Omental fat pad (tissue), 3 donors: ENCODE measurements at regions not wholly inside any gene's neighbourhood (a gene's known extent, or its start where the extent isn't known, plus 50 kb on each side); places are given as distances from the start of the nearest gene placed in this dataset.

ENCODE experiments used
- ATAC-seq: fragments of 150-250 bp; one replicate; pipeline ENCODE4 v1.9.1; 2016; ENCODE audit warnings: mild to moderate bottlenecking, moderate library complexity; ENCODE audit not compliant: low FRiP score
- DNase-seq: peaks from one replicate; pipeline ENCODE4 v3.0.0-alpha.2; 2019; ENCODE audit warnings: low spot score
- TF ChIP-seq, protein P1 (sequence below), 3 donors: fragments of 450-650 bp; IDR thresholded peaks; one replicate each; pipeline ENCODE4 v1.5.1; 2016 to 2017; ENCODE audit warnings: antibody characterized with exemption in 3 of 3, mild to moderate bottlenecking in 3 of 3, moderate library complexity in 2 of 3

DNA sequence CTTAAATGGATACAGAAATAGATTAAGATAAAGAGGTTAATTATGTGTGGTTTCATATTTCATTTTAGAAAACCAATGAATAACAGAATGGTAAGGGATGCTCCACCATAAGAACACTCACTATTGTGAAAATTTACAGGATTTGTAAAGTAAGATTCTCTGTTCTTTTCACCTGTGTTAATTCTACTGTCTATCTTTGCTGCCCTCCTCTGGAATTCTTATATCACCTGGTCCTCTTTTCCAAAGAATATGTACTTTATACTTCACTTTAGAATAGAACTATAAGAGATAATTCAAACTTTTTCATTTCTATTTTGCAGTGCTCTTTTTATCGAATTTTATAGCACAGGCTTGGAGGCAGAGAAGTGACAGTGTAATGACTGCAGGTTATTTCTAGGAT lies 213.4 kb downstream of the LURAP1L start:
- ATAC-seq, result no peak
- TF ChIP-seq, protein P1, sequence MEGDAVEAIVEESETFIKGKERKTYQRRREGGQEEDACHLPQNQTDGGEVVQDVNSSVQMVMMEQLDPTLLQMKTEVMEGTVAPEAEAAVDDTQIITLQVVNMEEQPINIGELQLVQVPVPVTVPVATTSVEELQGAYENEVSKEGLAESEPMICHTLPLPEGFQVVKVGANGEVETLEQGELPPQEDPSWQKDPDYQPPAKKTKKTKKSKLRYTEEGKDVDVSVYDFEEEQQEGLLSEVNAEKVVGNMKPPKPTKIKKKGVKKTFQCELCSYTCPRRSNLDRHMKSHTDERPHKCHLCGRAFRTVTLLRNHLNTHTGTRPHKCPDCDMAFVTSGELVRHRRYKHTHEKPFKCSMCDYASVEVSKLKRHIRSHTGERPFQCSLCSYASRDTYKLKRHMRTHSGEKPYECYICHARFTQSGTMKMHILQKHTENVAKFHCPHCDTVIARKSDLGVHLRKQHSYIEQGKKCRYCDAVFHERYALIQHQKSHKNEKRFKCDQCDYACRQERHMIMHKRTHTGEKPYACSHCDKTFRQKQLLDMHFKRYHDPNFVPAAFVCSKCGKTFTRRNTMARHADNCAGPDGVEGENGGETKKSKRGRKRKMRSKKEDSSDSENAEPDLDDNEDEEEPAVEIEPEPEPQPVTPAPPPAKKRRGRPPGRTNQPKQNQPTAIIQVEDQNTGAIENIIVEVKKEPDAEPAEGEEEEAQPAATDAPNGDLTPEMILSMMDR (IDR thresholded peaks at IDR 0.05), result no peak
- DNase-seq, result no peak

DNA sequence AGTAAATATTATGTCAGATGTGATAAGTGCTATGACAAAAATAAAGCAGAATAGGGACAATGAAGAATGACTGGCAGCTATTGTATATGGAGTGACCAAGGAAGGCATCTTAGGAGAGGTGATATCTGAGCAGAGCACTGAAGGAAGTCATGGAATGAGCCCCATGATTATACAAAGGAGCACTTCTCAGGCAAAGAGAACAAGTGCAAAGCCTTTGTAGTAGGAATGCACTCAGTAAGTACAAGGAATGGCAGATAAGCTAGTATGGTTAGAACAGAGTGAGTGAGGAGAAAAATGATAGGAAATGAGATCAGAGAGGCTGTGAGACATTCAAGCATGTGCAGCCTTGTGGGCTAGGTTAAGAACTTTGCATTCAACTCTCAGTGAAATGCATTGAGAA lies 214.8 kb downstream of the LURAP1L start:
- ATAC-seq, result no peak
- DNase-seq, result no peak
- TF ChIP-seq, protein P1 (IDR thresholded peaks at IDR 0.05), result no peak

DNA sequence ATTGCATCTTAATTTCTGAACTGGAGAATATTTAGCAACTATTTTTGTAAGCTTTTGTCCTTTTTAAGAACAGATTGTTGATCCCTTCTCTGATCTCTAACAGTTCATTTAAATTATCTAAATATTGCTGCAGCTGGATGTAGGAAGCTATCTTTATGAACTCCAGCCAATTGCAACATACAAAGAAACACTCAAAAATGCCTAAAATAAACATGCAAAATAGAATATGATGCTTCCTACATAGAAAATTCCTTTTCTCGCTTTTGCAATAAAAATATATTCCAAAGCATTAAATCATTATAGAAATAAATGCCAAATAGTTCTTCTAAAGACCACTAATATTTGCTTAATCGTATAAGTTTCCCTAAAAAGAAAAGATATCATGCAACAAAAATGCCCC lies 218.6 kb downstream of the LURAP1L start:
- ATAC-seq (no peak), DNase-seq (no peak)
- TF ChIP-seq, protein P1 (IDR thresholded peaks at IDR 0.05), result no peak

DNA sequence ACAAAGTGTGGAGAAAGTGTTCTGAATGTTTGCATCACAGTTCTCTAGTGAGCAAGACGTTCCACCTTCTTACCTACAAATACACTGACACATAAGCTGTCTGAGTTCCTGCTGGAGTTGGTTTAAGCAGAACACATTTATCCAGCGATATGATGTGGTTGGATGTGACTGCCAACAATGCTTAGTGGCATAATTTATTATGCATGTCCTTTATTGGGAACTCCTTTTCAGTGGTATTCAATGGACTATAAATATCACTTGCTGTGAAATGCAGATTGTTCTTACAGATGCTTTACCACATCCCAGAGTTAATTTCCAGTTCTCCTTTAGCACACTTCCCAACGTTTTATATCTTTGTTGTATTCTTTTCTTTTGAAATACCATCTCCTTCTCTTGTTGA lies 222.2 kb downstream of the LURAP1L start:
- no peak for DNase-seq
- TF ChIP-seq, protein P1 (IDR thresholded peaks at IDR 0.05), result no peak
- no peak for ATAC-seq

DNA sequence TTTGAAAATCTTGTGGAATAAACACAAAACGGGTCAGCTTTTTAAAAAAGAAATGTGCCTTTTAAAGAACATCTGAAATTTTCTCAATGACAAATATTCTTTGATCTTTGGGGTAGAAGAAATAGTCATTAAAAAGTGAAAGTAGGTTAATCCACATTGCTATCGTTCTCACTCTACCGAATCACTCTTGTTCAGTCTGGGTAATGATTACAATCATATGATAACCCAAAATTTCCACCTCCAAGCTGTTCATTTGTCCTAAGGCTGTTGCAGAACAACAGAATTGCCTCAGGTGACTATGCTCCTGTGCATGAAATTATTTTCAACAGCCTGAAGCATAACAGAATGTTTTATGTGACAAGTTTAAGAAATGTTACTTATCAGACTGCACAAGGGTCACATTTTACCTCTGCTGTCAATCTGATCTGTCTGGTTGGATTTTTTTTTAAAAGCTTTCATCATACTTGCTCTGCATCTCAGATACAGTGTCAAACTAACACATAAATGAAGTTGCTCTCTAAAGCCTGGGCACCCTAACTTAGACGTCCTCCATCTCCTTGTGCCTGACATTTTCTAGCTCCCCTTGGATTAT lies 227.3 kb downstream of the LURAP1L start:
- ATAC-seq (no peak), DNase-seq (no peak)
- TF ChIP-seq, protein P1 (IDR thresholded peaks at IDR 0.05), result no peak

DNA sequence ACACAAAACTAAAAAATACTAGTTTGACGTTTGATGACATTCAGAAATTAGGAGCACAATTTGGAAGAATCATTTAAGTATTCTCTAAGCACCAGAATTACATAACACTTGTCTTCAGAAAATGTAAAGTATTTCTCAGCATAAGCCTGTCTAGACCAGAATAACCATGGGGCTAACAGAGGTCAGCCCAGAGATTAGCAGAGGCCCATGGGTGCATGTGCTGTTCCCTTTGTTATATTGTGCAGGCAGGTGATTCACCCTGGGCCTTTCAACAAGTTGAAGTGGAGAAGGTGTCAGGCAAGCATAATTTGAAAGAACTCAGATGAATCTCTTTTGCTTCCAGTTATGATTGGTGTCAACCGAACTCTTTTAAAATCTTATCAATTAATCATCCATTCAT lies 227.9 kb downstream of the LURAP1L start:
- ATAC-seq, result no peak
- TF ChIP-seq, protein P1 (IDR thresholded peaks at IDR 0.05), result no peak
- no peak for DNase-seq

DNA sequence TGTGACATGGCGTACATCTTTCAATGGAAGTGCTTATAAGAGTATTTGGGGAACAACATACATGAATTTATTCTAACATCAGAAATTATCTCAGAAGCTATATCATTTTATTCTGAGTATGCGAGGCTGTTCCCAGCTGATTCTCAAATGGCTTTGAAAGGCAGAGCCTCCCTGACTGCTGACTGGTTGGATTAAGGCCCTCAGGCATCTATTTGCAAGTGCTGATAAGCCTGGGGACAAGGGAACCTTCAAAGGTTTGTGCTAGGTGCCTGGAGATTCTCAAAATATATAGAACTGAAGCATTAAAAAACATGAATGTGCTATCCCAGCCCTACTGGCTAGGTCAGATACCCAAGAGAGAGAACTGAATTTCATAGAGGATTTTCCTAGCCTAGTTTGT lies 235.1 kb downstream of the LURAP1L start:
- DNase-seq, result no peak
- no peak for ATAC-seq
- TF ChIP-seq, protein P1 (IDR thresholded peaks at IDR 0.05), result no peak
